Astrocyte of the spinal cord (primary cell): ENCODE measurements at regions not wholly inside any gene's neighbourhood (a gene's known extent, or its start where the extent isn't known, plus 50 kb on each side); places are given as distances from the start of the nearest gene placed in this dataset.

Source experiments
- DNase-seq: peaks from one replicate; pipeline ENCODE4 v3.0.0; 2011; ENCODE audit warnings: low read depth, low spot score
- H3K4me3 ChIP-seq: 2 replicates; pipeline ENCODE4 v1.5.1; 2011; ENCODE audit warnings: low read depth, mild to moderate bottlenecking, low read length, moderate library complexity
- CTCF ChIP-seq: IDR thresholded peaks from 2 replicates; pipeline ENCODE4 v1.5.1; 2012; ENCODE audit warnings: low read depth, mild to moderate bottlenecking, low read length, inconsistent platforms
- in situ Hi-C: cut with HindIII; loops from 2 replicates; pipeline ENCODE4 v1.10.0; 2017; ENCODE audit warnings: low sequenced_read_pairs

- no peak for DNase-seq
- no peak overlapping the region for H3K4me3 ChIP-seq
- in situ Hi-C loops: no loop called here
- no peak for TF ChIP-seq CTCF
These were observed 56.7 kb upstream of the GRIN3A start for GRCh38 chr9:101795147-101795546.

GRCh38 chr9:101792475-101792874, 54.0 kb upstream of the GRIN3A start:
- no peak for TF ChIP-seq CTCF
- DNase-seq: no peak
- no peak overlapping the region for H3K4me3 ChIP-seq
- in situ Hi-C loops: no loop called here

- no peak overlapping the region for H3K4me3 ChIP-seq
- peak; percentile 1 for DNase-seq
- TF ChIP-seq CTCF: peak; percentile 33
- in situ Hi-C loops: no loop called here
These were observed 53.5 kb upstream of the GRIN3A start for GRCh38 chr9:101791938-101792337.

GRCh38 chr9:101791533-101791932, 53.1 kb upstream of the GRIN3A start:
- in situ Hi-C loops: no loop called here
- TF ChIP-seq CTCF: no peak
- DNase-seq: no peak
- no peak overlapping the region for H3K4me3 ChIP-seq
